Activated naive CD8-positive, alpha-beta T cell treated with anti-CD3 and anti-CD28 coated beads for 36 hours (primary cell): ENCODE measurements at regions not wholly inside any gene's neighbourhood (a gene's known extent, or its start where the extent isn't known, plus 50 kb on each side); places are given as distances from the start of the nearest gene placed in this dataset.

Experiments
- DNase-seq: peaks from one replicate; pipeline ENCODE4 v3.0.0; 2021
- H3K27ac Mint-ChIP-seq: one replicate; pipeline ENCODE4 v1.8.0; 2022; ENCODE audit warnings: mild to moderate bottlenecking, moderate library complexity, mixed read lengths
- H3K27me3 Mint-ChIP-seq: one replicate; pipeline ENCODE4 v1.8.0; 2022; ENCODE audit warnings: mild to moderate bottlenecking, mixed read lengths
- H3K36me3 Mint-ChIP-seq: one replicate; pipeline ENCODE4 v1.8.0; 2021; ENCODE audit warnings: mild to moderate bottlenecking, mixed read lengths
- H3K4me1 Mint-ChIP-seq: one replicate; pipeline ENCODE4 v1.8.0; 2021; ENCODE audit warnings: mixed read lengths
- H3K4me3 Mint-ChIP-seq: one replicate; pipeline ENCODE4 v1.8.0; 2022; ENCODE audit warnings: mild to moderate bottlenecking, moderate library complexity, mixed read lengths
- H3K9me3 Mint-ChIP-seq: one replicate; pipeline ENCODE4 v1.8.0; 2022; ENCODE audit warnings: mixed read lengths

- Mint-ChIP-seq H3K27ac (no peak overlapping the region), H3K9me3 (peaks cover 6% of the 10 kb centered on the region), H3K36me3 (no peaks in the 10 kb centered on the region), H3K27me3 (peaks cover 3% of the 10 kb centered on the region), H3K4me3 (no peak overlapping the region), H3K4me1 (no peaks in the 10 kb centered on the region)
- DNase-seq = no peak
Measured at GRCh38 chr22:34437140-34437539, 516.9 kb upstream of the LARGE1 start.

GRCh38 chr22:34454598-34454997, 534.3 kb upstream of the LARGE1 start:
- no peaks in the 10 kb centered on the region for H3K36me3 Mint-ChIP-seq
- H3K4me3 Mint-ChIP-seq = no peak overlapping the region
- H3K27ac Mint-ChIP-seq = no peak overlapping the region
- H3K27me3 Mint-ChIP-seq = no peaks in the 10 kb centered on the region
- peaks cover 7% of the 10 kb centered on the region for H3K9me3 Mint-ChIP-seq
- DNase-seq = no peak
- no peaks in the 10 kb centered on the region for H3K4me1 Mint-ChIP-seq

GRCh38 chr22:34462795-34463194, 542.5 kb upstream of the LARGE1 start:
- no peaks in the 10 kb centered on the region for H3K36me3 Mint-ChIP-seq
- no peak for DNase-seq
- peaks cover 2% of the 10 kb centered on the region for H3K9me3 Mint-ChIP-seq
- no peaks in the 10 kb centered on the region for H3K27me3 Mint-ChIP-seq
- no peak overlapping the region for H3K4me3 Mint-ChIP-seq
- H3K4me1 Mint-ChIP-seq = no peaks in the 10 kb centered on the region
- H3K27ac Mint-ChIP-seq = no peak overlapping the region

GRCh38 chr22:34475886-34476285, 555.6 kb upstream of the LARGE1 start:
- Mint-ChIP-seq H3K9me3 (peaks cover 3% of the 10 kb centered on the region), H3K27ac (no peak overlapping the region), H3K36me3 (no peaks in the 10 kb centered on the region), H3K27me3 (peaks cover 9% of the 10 kb centered on the region), H3K4me1 (no peaks in the 10 kb centered on the region), H3K4me3 (no peak overlapping the region)
- DNase-seq = no peak

GRCh38 chr22:34476762-34477161, 556.5 kb upstream of the LARGE1 start:
- no peak overlapping the region for H3K27ac Mint-ChIP-seq
- peaks cover 9% of the 10 kb centered on the region for H3K27me3 Mint-ChIP-seq
- no peak for DNase-seq
- H3K4me1 Mint-ChIP-seq = no peaks in the 10 kb centered on the region
- no peaks in the 10 kb centered on the region for H3K36me3 Mint-ChIP-seq
- no peak overlapping the region for H3K4me3 Mint-ChIP-seq
- peaks cover 6% of the 10 kb centered on the region for H3K9me3 Mint-ChIP-seq

GRCh38 chr22:34481090-34481489, 560.8 kb upstream of the LARGE1 start:
- no peak for DNase-seq
- no peaks in the 10 kb centered on the region for H3K4me1 Mint-ChIP-seq
- peaks cover 7% of the 10 kb centered on the region for H3K9me3 Mint-ChIP-seq
- H3K36me3 Mint-ChIP-seq = no peaks in the 10 kb centered on the region
- peaks cover 9% of the 10 kb centered on the region for H3K27me3 Mint-ChIP-seq
- H3K4me3 Mint-ChIP-seq = no peak overlapping the region
- no peak overlapping the region for H3K27ac Mint-ChIP-seq

GRCh38 chr22:34486381-34486780, 566.1 kb upstream of the LARGE1 start:
- H3K4me1 Mint-ChIP-seq = no peaks in the 10 kb centered on the region
- DNase-seq = no peak
- H3K4me3 Mint-ChIP-seq = no peak overlapping the region
- H3K27me3 Mint-ChIP-seq = no peaks in the 10 kb centered on the region
- peaks cover 2% of the 10 kb centered on the region for H3K9me3 Mint-ChIP-seq
- no peaks in the 10 kb centered on the region for H3K36me3 Mint-ChIP-seq
- no peak overlapping the region for H3K27ac Mint-ChIP-seq

GRCh38 chr22:34489861-34490260, 569.6 kb upstream of the LARGE1 start:
- Mint-ChIP-seq H3K36me3 (no peaks in the 10 kb centered on the region), H3K9me3 (peaks cover 7% of the 10 kb centered on the region), H3K27me3 (no peaks in the 10 kb centered on the region), H3K4me3 (no peak overlapping the region), H3K4me1 (no peaks in the 10 kb centered on the region), H3K27ac (no peak overlapping the region)
- DNase-seq = no peak

- DNase-seq = no peak
- Mint-ChIP-seq H3K4me1 (no peaks in the 10 kb centered on the region), H3K27me3 (no peaks in the 10 kb centered on the region), H3K36me3 (no peaks in the 10 kb centered on the region), H3K9me3 (peaks cover 7% of the 10 kb centered on the region), H3K27ac (no peak overlapping the region), H3K4me3 (no peak overlapping the region)
Measured at GRCh38 chr22:34490886-34491285, 570.6 kb upstream of the LARGE1 start.

GRCh38 chr22:34493486-34493885, 572.5 kb upstream of the ISX start:
- Mint-ChIP-seq H3K4me3 (no peak overlapping the region), H3K27ac (no peak overlapping the region), H3K36me3 (no peaks in the 10 kb centered on the region), H3K9me3 (peaks cover 7% of the 10 kb centered on the region), H3K4me1 (no peaks in the 10 kb centered on the region), H3K27me3 (no peaks in the 10 kb centered on the region)
- no peak for DNase-seq

GRCh38 chr22:34501366-34501965, 564.5 kb upstream of the ISX start:
- Mint-ChIP-seq H3K27me3 (no peaks in the 10 kb centered on the region), H3K27ac (no peak overlapping the region), H3K36me3 (no peaks in the 10 kb centered on the region), H3K4me1 (no peaks in the 10 kb centered on the region), H3K9me3 (no peaks in the 10 kb centered on the region), H3K4me3 (no peak overlapping the region)
- DNase-seq = no peak

- Mint-ChIP-seq H3K4me1 (no peaks in the 10 kb centered on the region), H3K9me3 (no peaks in the 10 kb centered on the region), H3K27ac (no peak overlapping the region), H3K36me3 (no peaks in the 10 kb centered on the region), H3K4me3 (no peak overlapping the region), H3K27me3 (no peaks in the 10 kb centered on the region)
- DNase-seq = no peak
Measured at GRCh38 chr22:34502821-34503220, 563.1 kb upstream of the ISX start.

- no peak for DNase-seq
- H3K27ac Mint-ChIP-seq = no peak overlapping the region
- no peak overlapping the region for H3K4me3 Mint-ChIP-seq
Measured at GRCh38 chr22:34508797-34509196, 557.2 kb upstream of the ISX start.

GRCh38 chr22:34526681-34527080, 539.3 kb upstream of the ISX start:
- H3K36me3 Mint-ChIP-seq = no peaks in the 10 kb centered on the region
- no peaks in the 10 kb centered on the region for H3K27me3 Mint-ChIP-seq
- DNase-seq = no peak
- H3K4me3 Mint-ChIP-seq = no peak overlapping the region
- H3K9me3 Mint-ChIP-seq = no peaks in the 10 kb centered on the region
- H3K27ac Mint-ChIP-seq = no peak overlapping the region
- no peaks in the 10 kb centered on the region for H3K4me1 Mint-ChIP-seq

More at GRCh38 chr22:34508797-34509196, 557.2 kb upstream of the ISX start:
- no peaks in the 10 kb centered on the region for H3K36me3 Mint-ChIP-seq
- peaks cover 8% of the 10 kb centered on the region for H3K27me3 Mint-ChIP-seq
- no peaks in the 10 kb centered on the region for H3K9me3 Mint-ChIP-seq
- H3K4me1 Mint-ChIP-seq = no peaks in the 10 kb centered on the region

- no peaks in the 10 kb centered on the region for H3K4me1 Mint-ChIP-seq
- H3K4me3 Mint-ChIP-seq = no peak overlapping the region
- no peak for DNase-seq
- H3K27me3 Mint-ChIP-seq = peaks cover 3% of the 10 kb centered on the region
- peaks cover 3% of the 10 kb centered on the region for H3K9me3 Mint-ChIP-seq
- no peak overlapping the region for H3K27ac Mint-ChIP-seq
- H3K36me3 Mint-ChIP-seq = no peaks in the 10 kb centered on the region
Measured at GRCh38 chr22:34534101-34534500, 531.9 kb upstream of the ISX start.

- H3K4me1 Mint-ChIP-seq = no peaks in the 10 kb centered on the region
- no peaks in the 10 kb centered on the region for H3K36me3 Mint-ChIP-seq
- no peak overlapping the region for H3K27ac Mint-ChIP-seq
- no peak for DNase-seq
- H3K4me3 Mint-ChIP-seq = no peak overlapping the region
- H3K27me3 Mint-ChIP-seq = peaks cover 13% of the 10 kb centered on the region
- H3K9me3 Mint-ChIP-seq = peaks cover 2% of the 10 kb centered on the region
Measured at GRCh38 chr22:34567367-34567766, 498.6 kb upstream of the ISX start.
